ENCODE measurements at regions not wholly inside any gene's neighbourhood (a gene's known extent, or its start where the extent isn't known, plus 50 kb on each side); places are given as distances from the start of the nearest gene placed in this dataset.
A peak's percentile ranks its signal among the peaks of the same experiment; 100 is the strongest.

DNA sequence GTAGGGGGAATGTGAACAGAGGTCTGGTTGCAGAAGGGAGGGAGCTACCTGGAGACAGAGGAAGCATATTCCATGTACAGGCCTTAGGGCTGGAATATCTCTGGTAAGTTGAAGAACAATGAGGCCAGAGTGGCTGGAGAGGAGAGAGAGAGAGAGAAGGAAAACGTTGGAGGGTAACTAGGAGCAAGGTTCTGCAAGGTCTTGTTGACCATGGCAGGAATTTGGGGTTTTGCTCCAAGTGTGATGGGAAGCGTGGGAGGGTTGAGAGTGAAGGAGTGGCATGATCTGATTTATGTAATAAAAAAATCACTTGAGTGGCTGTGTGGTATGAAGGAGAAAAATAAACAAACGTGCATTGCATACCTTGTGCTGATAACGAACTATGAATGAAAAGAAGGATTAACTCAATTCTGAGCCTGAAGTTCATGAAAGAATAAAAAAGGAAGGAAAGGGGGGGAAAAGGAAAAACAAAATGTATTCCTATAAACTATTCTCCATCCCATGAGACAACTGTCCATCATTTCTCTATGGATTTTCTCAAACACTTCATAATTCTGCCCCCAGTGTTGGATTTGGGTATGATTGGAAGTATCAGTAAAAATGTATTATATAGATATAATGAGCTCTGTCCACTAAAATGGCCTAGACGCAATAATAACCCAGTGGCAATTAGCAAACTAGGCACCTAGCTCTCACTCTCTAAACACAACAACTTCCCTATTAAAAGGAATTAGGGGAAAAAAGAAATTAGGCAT lies 59.7 kb upstream of the PMAIP1 start:
- TF ChIP-seq, protein P1, sequence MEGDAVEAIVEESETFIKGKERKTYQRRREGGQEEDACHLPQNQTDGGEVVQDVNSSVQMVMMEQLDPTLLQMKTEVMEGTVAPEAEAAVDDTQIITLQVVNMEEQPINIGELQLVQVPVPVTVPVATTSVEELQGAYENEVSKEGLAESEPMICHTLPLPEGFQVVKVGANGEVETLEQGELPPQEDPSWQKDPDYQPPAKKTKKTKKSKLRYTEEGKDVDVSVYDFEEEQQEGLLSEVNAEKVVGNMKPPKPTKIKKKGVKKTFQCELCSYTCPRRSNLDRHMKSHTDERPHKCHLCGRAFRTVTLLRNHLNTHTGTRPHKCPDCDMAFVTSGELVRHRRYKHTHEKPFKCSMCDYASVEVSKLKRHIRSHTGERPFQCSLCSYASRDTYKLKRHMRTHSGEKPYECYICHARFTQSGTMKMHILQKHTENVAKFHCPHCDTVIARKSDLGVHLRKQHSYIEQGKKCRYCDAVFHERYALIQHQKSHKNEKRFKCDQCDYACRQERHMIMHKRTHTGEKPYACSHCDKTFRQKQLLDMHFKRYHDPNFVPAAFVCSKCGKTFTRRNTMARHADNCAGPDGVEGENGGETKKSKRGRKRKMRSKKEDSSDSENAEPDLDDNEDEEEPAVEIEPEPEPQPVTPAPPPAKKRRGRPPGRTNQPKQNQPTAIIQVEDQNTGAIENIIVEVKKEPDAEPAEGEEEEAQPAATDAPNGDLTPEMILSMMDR (conservative IDR thresholded peaks at IDR 0.05; ENCODE audit: low read length), result peak; percentile 47
- no peak for TF ChIP-seq EZH2phosphoT487 (IDR thresholded peaks at IDR 0.05; ENCODE audit: borderline replicate concordance)

Data from Loucy (cell line).